ENCODE measurements at regions not wholly inside any gene's neighbourhood (a gene's known extent, or its start where the extent isn't known, plus 50 kb on each side); places are given as distances from the start of the nearest gene placed in this dataset.
"Not testable (repeated sequence)": the region's sequence is repeated elsewhere in the genome, so short reads cannot be mapped to it uniquely, and the experiment has no call there.

DNA sequence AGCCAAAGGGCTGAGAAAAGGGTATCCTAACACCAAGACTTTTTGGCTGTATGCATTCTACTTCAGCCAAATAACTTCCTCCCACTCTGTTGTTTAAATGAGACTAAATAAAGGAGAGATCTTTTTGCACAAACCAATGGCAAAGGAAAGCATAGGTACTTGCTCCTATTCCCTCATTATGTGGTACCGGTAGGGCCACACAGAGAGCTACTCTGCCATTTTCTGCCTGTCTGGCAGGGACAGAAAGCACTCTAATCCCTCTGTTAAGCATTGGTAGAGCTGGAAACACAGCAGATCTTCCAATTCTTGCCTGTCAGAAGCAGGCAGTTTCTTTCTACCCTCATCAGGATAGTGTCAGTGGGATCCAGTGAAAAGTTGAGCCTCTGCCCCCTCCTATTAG, 918.3 kb upstream of the TMEFF2 start:
- Mint-ChIP-seq H3K27ac (no peak overlapping the region), H3K9me3 (no peaks in the 10 kb centered on the region), H3K36me3 (no peaks in the 10 kb centered on the region)
- ATAC-seq (no peak), DNase-seq (ENCODE audit: low spot score in 2 of 2) (no peak)

DNA sequence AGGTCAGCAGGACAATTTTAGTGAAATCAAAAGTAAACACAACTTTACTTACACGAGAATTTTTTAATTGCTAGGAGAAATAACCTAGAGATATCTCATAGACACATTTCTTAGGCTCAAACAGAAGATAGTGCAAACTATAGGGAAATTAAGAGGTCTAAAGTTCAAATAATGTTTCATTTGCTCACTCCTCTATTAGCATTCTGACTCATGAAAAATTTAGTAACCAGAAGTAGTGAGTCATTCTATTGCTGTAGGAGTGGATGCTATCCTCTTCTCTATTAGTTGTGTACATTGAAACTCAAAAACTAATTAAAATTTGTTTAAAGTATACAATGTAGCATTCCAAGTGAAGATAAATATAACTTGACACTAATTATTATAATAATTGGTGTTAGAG, 908.3 kb upstream of the TMEFF2 start:
- no peak overlapping the region for H3K27ac Mint-ChIP-seq
- DNase-seq (ENCODE audit: low spot score in 2 of 2), result no peak
- ATAC-seq, result no peak
- H3K36me3 Mint-ChIP-seq, result no peaks in the 10 kb centered on the region
- no peaks in the 10 kb centered on the region for H3K9me3 Mint-ChIP-seq

DNA sequence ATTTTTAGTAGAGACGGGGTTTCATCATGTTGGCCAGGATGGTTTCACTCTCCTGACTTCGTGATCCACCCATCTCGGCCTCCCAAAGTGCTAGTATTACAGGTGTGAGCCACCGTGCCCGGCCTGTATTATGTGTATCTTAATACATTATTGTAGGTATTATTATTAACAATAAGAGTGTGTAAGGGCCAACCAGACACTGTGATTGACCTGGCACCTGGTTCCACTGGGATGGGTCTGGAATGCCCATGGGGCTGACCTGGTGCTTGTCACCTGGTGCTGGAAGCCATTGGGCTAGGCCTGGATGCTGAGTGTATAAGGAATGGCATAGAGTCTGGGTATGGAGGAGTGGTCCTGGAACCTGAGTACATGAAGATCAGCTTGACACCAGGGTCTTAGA, 906.9 kb upstream of the TMEFF2 start:
- H3K27ac Mint-ChIP-seq, result no peak overlapping the region
- H3K9me3 Mint-ChIP-seq, result no peaks in the 10 kb centered on the region
- no peaks in the 10 kb centered on the region for H3K36me3 Mint-ChIP-seq
- ATAC-seq (no peak), DNase-seq (ENCODE audit: low spot score in 2 of 2) (no peak)

DNA sequence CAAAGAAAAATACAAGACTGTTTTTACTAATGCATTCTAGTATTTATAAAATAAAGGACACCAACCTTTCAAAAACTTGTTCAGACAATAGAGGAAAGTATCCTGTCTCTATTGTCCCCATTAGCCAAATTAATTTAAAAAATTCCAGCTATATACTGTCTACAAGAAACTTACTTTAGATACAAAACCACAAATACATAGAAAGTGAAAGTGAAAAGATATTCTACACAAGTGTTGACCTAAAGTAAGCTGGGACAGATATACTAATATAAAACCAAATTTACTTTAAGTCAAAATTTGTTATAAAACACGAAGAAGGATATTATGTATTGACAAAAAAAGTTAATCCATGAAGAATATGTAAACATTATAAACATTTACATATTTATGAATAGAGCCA, 893.3 kb upstream of the TMEFF2 start:
- H3K36me3 Mint-ChIP-seq, result no peaks in the 10 kb centered on the region

DNA sequence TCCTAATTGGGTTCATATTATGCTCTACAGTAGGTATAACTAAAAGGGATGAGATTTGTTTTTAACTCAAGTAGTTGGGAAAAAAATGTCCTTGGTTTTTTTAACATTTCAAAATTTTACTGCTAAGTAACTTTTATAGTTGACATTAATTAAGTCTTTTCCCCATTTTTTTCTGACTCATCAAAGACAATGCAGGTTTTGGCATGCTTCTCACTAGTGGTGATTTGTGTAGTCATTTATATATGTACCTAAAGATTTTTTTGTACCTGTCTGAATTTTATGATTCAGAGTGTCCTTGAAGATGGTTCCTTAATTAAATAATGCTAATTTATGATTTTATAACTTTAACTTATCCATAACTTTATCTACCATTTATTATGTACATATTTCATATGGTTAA, 882.3 kb upstream of the TMEFF2 start:
- ATAC-seq, result no peak

More for the DNA sequence above, 893.3 kb upstream of the TMEFF2 start:
- Mint-ChIP-seq H3K27ac (no peak overlapping the region), H3K9me3 (peaks cover 3 to 6% of the 10 kb centered on the region in 2 donors)
- DNase-seq (ENCODE audit: low spot score in 2 of 2), result no peak
- no peak for ATAC-seq

DNA sequence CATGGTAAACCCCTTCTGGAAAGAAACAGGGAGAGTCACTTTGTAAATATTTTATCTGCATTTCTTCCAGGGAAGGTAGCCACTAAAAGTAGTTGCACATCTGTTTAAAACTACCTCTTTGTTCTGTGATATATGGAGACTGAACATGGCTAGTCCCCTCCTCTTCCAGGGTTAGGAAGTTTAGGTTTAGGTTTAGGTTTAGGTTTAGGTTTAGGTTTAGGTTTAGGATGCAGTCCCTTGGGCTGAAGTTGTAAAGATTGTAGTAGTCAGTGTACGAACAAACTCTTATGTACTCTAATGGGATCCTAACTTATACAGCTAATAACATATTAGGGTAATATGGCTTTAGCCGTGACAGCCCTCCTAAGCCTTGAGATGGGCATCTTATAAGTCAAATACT, 880.2 kb upstream of the TMEFF2 start:
- H3K27ac Mint-ChIP-seq, result no peak overlapping the region
- DNase-seq (ENCODE audit: low spot score in 2 of 2) (no peak), ATAC-seq (no peak)
- H3K9me3 Mint-ChIP-seq, result peaks cover 0 to 9% of the 10 kb centered on the region in 2 donors
- H3K36me3 Mint-ChIP-seq, result no peaks in the 10 kb centered on the region

More for the DNA sequence above, 882.3 kb upstream of the TMEFF2 start:
- H3K36me3 Mint-ChIP-seq, result no peaks in the 10 kb centered on the region
- no peak overlapping the region for H3K27ac Mint-ChIP-seq
- no peak for DNase-seq (ENCODE audit: low spot score in 2 of 2)
- H3K9me3 Mint-ChIP-seq, result peaks cover 0 to 9% of the 10 kb centered on the region in 2 donors

DNA sequence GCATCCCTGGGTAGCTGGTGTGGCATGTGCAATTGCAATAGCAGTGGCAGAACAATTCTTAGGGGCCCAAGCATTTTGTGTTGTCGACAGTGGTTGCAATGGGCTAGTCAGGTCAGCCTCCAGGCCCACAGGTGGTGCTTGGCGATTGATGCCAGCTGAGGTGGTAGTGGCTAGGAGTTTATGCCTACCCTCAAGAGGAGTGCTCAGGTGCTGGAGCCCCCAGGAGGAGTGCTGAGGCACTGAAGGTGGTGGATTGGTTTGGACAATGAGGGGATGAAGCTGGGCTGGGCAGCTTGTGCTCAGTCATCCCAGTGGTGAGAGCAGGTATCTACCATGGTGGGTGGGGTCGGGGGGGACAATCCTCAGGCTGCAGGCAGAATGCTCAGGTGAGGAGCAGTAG, 877.9 kb upstream of the TMEFF2 start:
- Mint-ChIP-seq H3K9me3 (peaks cover 0 to 9% of the 10 kb centered on the region in 2 donors), H3K27ac (no peak overlapping the region), H3K36me3 (no peaks in the 10 kb centered on the region)
- DNase-seq (ENCODE audit: low spot score in 2 of 2), result no peak
- no peak for ATAC-seq

DNA sequence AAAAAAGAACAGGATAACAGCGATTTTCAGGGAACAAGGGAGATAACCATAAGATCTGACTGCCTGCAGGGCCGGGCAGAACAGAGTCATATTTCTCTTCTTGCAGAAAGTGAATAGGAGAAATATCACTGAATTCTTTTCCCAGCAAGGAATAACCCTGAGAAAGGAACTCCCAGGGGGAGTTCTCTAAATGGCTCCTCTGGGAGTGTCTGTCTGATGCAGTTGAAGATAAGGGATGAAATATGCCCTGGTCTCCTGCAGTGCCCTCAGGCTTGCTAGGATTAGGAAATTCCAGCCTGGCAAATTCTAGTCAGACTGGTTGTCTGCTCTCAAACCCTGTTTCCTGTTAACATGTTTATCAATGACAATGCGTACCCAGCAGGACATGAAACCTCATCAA, 830.8 kb upstream of the TMEFF2 start:
- not testable (repeated sequence) for H3K36me3 Mint-ChIP-seq; H3K27ac Mint-ChIP-seq; DNase-seq (ENCODE audit: low spot score in 2 of 2); ATAC-seq
- peaks cover 11 to 40% of the 10 kb centered on the region in 2 donors for H3K9me3 Mint-ChIP-seq

DNA sequence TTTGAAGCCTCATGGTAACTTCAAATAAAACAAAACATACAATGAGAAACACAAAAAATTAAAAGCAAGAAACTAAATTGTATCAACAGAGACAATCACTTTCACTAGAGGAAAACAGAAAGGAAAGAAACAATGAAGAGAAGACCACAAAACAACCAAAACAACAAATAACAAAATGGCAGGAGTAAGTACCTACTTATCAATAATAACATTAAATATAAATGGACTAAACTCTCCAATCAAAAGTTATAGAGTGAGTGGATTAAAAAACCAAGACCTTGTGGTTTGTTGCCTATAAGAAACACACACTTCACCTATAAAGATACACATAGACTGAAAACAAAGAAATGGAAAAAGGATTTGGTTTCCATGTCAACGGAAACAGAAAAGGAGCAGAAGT, 830.1 kb upstream of the TMEFF2 start:
- Mint-ChIP-seq H3K27ac (no peak overlapping the region), H3K9me3 (peaks cover 4 to 36% of the 10 kb centered on the region in 2 donors), H3K36me3 (peaks cover 0 to 9% of the 10 kb centered on the region in 2 donors)
- ATAC-seq (no peak), DNase-seq (ENCODE audit: low spot score in 2 of 2) (no peak)

DNA sequence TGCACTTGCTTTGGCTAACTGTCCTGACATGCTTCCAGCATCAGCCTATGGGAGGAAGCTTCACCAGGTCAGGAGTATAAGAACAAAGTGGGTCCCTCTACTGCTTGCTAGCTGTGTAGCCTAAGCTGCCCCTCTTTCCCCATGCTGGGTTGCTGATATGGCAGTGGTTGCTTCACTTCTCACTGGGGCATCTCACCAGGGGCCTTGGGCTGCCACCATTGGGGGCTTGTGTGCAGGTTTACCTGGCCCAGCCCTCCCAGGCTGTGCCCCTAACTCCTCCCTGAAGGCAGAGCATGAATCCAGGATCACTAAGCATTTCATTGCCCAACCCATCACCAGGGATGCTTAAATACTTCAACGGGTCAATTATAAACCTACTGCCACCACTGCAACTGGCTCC, 817.1 kb upstream of the TMEFF2 start:
- Mint-ChIP-seq H3K36me3 (no peaks in the 10 kb centered on the region), H3K9me3 (peaks cover 3 to 4% of the 10 kb centered on the region in 2 donors), H3K27ac (no peak overlapping the region)
- DNase-seq (ENCODE audit: low spot score in 2 of 2) (no peak), ATAC-seq (no peak)

DNA sequence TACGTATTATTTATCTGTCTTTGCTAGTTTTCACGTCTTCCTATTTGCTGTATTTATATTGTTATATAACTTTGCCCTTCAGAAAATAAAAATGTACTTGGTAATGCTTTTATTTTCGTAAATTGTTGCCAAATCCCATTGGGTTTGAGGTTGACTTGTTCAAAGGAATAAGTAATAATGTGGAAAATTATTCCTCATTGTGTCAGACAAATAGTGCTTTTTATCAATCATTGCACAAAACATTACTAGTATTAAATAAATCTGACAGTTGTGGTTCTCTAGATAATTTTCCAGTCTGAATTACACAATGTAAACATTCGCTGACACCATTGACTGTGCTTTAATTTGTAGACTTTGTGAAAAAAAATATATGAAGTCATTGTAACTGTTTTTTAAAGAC, 798.3 kb upstream of the TMEFF2 start:
- H3K36me3 Mint-ChIP-seq, result no peaks in the 10 kb centered on the region
- ATAC-seq (no peak), DNase-seq (ENCODE audit: low spot score in 2 of 2) (no peak)
- H3K27ac Mint-ChIP-seq, result no peak overlapping the region
- peaks cover 4 to 5% of the 10 kb centered on the region in 2 donors for H3K9me3 Mint-ChIP-seq

DNA sequence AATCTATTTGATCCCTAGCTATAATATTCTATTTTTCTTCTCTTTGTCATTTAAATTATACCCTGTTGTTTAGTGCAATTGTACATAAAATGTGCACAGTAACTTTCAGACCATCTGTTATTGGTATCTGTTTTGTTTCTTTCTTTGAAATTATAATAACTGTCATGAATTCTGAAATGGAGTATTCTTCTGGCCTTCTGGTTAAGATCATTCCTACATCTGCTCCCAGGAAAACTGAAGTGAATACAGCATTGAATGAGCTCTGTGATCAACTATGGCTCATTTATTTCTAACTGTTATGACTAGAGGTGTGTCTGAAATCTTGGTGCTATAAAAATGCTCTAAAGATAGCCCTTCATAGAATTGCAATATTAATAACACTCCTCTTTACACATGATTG, 788.4 kb upstream of the TMEFF2 start:
- Mint-ChIP-seq H3K36me3 (no peaks in the 10 kb centered on the region), H3K9me3 (no peaks in the 10 kb centered on the region), H3K27ac (no peak overlapping the region)
- ATAC-seq, result no peak
- DNase-seq (ENCODE audit: low spot score in 2 of 2), result no peak

DNA sequence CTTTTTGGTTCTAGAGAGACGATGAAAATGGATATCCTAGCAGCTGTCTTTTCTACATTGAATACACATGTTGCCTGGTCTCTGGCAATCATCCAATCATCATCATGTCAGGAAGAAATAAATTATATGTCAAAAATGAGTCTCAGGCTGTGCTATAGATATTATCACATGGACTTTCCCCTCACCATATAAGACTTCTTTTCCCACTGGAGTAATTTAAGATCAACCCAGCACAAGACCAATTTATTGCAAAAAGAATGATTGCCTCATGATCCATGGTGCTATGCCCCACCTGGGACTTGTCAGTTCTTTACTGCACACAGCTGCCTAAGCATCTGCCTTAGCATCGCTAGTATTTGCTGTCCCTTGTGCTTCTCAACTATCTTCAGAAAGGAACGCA, 783.7 kb upstream of the TMEFF2 start:
- no peak for ATAC-seq
- Mint-ChIP-seq H3K36me3 (no peaks in the 10 kb centered on the region), H3K9me3 (no peaks in the 10 kb centered on the region), H3K27ac (no peak overlapping the region)
- no peak for DNase-seq (ENCODE audit: low spot score in 2 of 2)

DNA sequence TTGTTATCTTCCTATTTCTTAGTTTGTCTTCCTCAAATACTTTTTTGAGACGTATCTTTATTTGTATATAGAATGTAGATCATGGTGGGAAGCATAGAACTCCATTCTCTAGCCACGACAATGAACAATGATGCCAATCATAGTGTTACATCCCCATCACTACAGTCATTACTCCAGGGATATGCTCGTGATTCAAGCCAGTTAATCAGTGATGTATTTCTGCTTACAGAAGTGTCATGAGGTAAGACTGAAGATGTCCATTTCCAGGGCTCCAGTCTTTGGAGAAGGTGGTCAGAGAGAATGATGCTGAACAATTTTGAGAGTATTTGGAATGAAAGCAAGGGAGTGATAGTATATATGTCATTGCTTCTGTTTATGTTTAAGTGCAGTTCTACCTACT, 777.2 kb upstream of the TMEFF2 start:
- no peak overlapping the region for H3K27ac Mint-ChIP-seq
- no peaks in the 10 kb centered on the region for H3K36me3 Mint-ChIP-seq
- no peak for ATAC-seq

DNA sequence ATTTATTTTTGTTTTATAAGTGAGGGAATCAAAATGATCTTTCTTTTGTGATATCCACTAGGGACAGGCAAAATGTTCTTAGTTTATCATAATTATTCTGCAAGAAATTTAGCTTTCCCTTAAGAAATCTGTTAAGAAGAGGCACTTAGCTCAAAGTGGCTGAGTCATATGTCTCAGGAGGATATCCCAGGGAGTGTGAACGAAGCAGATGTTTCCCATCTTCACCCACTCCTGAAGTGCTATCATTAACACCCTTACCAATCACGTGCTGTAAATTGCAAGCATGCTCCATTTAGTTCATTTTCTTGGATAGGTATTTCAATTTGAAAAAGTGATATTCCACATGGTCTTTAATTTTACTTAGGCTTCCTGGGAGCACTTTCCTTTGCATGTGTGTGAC, 774.3 kb upstream of the TMEFF2 start:
- no peak for ATAC-seq
- Mint-ChIP-seq H3K36me3 (no peaks in the 10 kb centered on the region), H3K27ac (no peak overlapping the region)

More for the DNA sequence above, 777.2 kb upstream of the TMEFF2 start:
- peaks cover 0 to 3% of the 10 kb centered on the region in 2 donors for H3K9me3 Mint-ChIP-seq
- DNase-seq (ENCODE audit: low spot score in 2 of 2), result no peak

DNA sequence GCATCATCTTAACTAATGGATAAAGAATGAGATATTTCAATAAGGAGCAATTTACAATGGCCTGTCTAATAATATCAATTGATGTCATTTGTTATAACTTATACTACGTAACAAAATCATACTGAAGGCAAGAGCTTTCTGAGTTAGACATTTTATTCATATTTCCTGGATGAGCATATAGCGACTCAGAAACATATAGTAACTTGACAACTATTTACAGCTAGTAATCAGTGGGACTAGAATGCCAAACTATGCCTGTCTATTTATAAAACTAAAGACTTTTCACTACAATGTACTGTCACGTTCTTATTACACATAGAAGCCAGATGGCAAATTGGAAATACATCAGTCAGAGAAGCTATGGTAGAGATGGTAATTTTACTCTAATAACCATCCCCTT, 766.2 kb upstream of the TMEFF2 start:
- H3K36me3 Mint-ChIP-seq, result no peaks in the 10 kb centered on the region
- peaks cover 0 to 2% of the 10 kb centered on the region in 2 donors for H3K9me3 Mint-ChIP-seq
- ATAC-seq (no peak), DNase-seq (ENCODE audit: low spot score in 2 of 2) (no peak)
- no peak overlapping the region for H3K27ac Mint-ChIP-seq

More for the DNA sequence above, 774.3 kb upstream of the TMEFF2 start:
- H3K9me3 Mint-ChIP-seq, result peaks cover 0 to 3% of the 10 kb centered on the region in 2 donors
- DNase-seq (ENCODE audit: low spot score in 2 of 2), result no peak

DNA sequence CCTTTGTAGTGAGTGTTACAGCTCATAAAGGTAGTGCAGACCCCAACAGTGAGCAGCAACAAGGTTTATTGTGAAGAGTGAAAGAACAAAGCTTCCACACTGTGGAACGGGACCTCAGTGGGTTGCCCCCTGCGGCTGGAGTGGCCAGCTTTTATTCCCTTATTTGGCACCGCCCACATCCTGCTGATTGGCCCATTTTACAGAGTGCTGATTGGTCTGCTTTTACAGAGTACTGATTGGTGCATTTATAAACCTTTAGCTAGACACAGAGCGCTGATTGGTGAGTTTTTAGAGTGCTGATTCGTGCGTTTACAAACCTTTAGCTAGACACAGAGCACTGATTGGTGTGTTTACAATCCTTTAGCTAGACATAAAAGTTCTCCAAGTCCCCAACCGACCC, 763.9 kb upstream of the TMEFF2 start:
- not testable (repeated sequence) for H3K9me3 Mint-ChIP-seq, H3K27ac Mint-ChIP-seq

DNA sequence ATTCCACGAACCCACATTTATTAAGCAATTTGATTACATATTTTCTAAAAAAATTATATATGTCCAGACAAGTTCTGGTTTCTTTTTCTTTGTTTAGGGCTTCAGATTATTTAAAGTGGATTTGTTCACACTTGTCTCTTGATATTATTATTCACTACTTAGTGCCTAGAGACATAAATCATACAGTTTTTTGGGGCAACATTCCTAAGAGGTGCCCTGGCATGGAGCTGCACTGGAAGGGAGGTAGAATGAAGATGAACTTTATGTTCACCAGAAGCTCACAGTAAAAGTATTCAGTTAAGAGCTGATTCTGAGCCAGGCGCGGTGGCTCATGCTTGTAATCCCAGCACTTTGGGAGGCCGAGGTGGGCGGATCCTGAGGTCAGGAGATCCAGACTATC, 762.7 kb upstream of the TMEFF2 start:
- ATAC-seq, result no peak
- no peak for DNase-seq (ENCODE audit: low spot score in 2 of 2)
- Mint-ChIP-seq H3K36me3 (no peaks in the 10 kb centered on the region), H3K9me3 (peaks cover 0 to 2% of the 10 kb centered on the region in 2 donors), H3K27ac (no peak overlapping the region)

More for the DNA sequence above, 763.9 kb upstream of the TMEFF2 start:
- not testable (repeated sequence) for DNase-seq (ENCODE audit: low spot score in 2 of 2); H3K36me3 Mint-ChIP-seq; ATAC-seq

DNA sequence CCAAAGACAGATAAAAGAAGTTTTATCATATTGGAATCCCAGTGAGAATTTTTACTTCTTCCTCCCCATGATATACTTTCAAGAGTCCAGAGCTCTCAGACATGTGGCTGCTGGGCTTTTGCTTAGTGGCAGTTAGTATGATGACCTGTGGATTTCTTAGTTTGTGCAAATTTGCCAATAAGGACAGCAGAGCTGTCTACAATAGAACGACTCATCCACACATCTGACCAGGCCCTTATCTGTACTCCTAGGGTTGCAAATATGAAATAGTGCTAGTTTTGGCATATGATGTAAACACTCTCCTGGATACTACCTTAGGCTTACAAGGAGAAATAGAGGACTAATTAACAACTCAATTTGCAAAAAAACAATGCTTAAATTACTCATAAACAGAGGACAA, 758.4 kb upstream of the TMEFF2 start:
- ATAC-seq, result no peak
- H3K27ac Mint-ChIP-seq, result no peak overlapping the region
- no peak for DNase-seq (ENCODE audit: low spot score in 2 of 2)
- H3K9me3 Mint-ChIP-seq, result peaks cover 0 to 2% of the 10 kb centered on the region in 2 donors
- H3K36me3 Mint-ChIP-seq, result no peaks in the 10 kb centered on the region
